ENCODE measurements at regions not wholly inside any gene's neighbourhood (a gene's known extent, or its start where the extent isn't known, plus 50 kb on each side); places are given as distances from the start of the nearest gene placed in this dataset.

- BruUV-seq (replicated peaks), result no TSS peak
- H3K9ac ChIP-seq (ENCODE audit: low read length), result no peak overlapping the region
- ChIA-PET RAD21 (ENCODE audit: low non-redundant PET in 1 of 2, low total read pairs in 2 of 2, uncharacterized antibody in 2 of 2, unreplicated experiment in 2 of 2) (no interaction called here), CTCF (no interaction called here), POLR2A (no interaction called here)
- no peak overlapping the region for H2AFZ ChIP-seq (ENCODE audit: low read depth, low read length, poor library complexity, severe bottlenecking)
- no peak overlapping the region for H3K4me2 ChIP-seq (ENCODE audit: low read length)
- no peaks in the 10 kb centered on the region for H3K4me1 ChIP-seq (ENCODE audit: control insufficient read depth in 1 of 2, insufficient read depth in 2 of 2, low read length in 2 of 2)
- H3K36me3 ChIP-seq (ENCODE audit: control insufficient read depth in 1 of 2, insufficient read depth in 2 of 2, low read length in 2 of 2), result no peaks in the 10 kb centered on the region
- H3K79me2 ChIP-seq (ENCODE audit: insufficient read depth, low read length), result no peaks in the 10 kb centered on the region
- no peak overlapping the region for H3K27ac ChIP-seq (ENCODE audit: low read depth, low read length)
- H4K20me1 ChIP-seq (ENCODE audit: insufficient read depth), result no peaks in the 10 kb centered on the region
- H3K9me3 ChIP-seq (ENCODE audit: control insufficient read depth in 1 of 2, insufficient read depth in 1 of 2, low read depth in 1 of 2, low read length in 2 of 2), result peaks cover 0 to 4% of the 10 kb centered on the region in 2 experiments; a peak in 2 of 4 replicates
- H3K9me2 ChIP-seq (ENCODE audit: insufficient read depth), result no peaks in the 10 kb centered on the region
- no peak for DNase-seq (ENCODE audit: low read depth, low spot score)
- no peak for ATAC-seq
- no peaks in the 10 kb centered on the region for H3K27me3 ChIP-seq (ENCODE audit: insufficient read depth, low read length)
- TF ChIP-seq RAD21 (IDR thresholded peaks at IDR 0.05; ENCODE audit: low read depth), result no peak
- no peak for TF ChIP-seq ZBTB33 (IDR thresholded peaks at IDR 0.05; ENCODE audit: extremely low read depth, insufficient replicate concordance, low read length)
- no peak for TF ChIP-seq ELF1 (IDR thresholded peaks at IDR 0.05; ENCODE audit: borderline replicate concordance, low read depth)
- no peak for TF ChIP-seq ATF3 (IDR thresholded peaks at IDR 0.05)
- no peak for TF ChIP-seq SIN3A (IDR thresholded peaks at IDR 0.05; ENCODE audit: low read depth)
- no peak for TF ChIP-seq POLR2A (IDR thresholded peaks at IDR 0.05; ENCODE audit: borderline replicate concordance, extremely low read depth, insufficient read depth, insufficient read length)
- no peak for TF ChIP-seq TCF7L2 (IDR thresholded peaks at IDR 0.05; ENCODE audit: borderline replicate concordance, extremely low read depth, insufficient read depth, insufficient read length)
- no peak for TF ChIP-seq YY1 (IDR thresholded peaks at IDR 0.05; ENCODE audit: extremely low read depth, insufficient replicate concordance, low read depth, low read length)
- TF ChIP-seq REST (IDR thresholded peaks at IDR 0.05; ENCODE audit: low read depth), result no peak
- no peak for TF ChIP-seq ZNF274 (IDR thresholded peaks at IDR 0.05; ENCODE audit: low read depth, low read length)
- intact Hi-C loops (cut with micrococcal nuclease), result no loop called here
- no peak overlapping the region for H3K4me3 ChIP-seq (replicated peaks in 1 of 2; ENCODE audit: low read depth in 1 of 2, low read length in 2 of 2)
These were observed 423.6 kb upstream of the CDH11 start for GRCh38 chr16:65545413-65545956.
